GM18507 (cell line): ENCODE measurements at regions not wholly inside any gene's neighbourhood (a gene's known extent, or its start where the extent isn't known, plus 50 kb on each side); places are given as distances from the start of the nearest gene placed in this dataset.

Source experiments
- DNase-seq: peaks from one replicate; pipeline ENCODE4 v3.0.0; 2011; ENCODE audit warnings: low read depth; ENCODE audit not compliant: insufficient read length; ENCODE audit errors: extremely low spot score
- FAIRE-seq: peaks from 2 replicates; lab custom pipeline; 2011; peaks lifted over from hg19 to GRCh38; lab: Jason Lieb, UNC

- DNase-seq (no peak), FAIRE-seq (no peak)
These were observed 64.0 kb upstream of the PLCXD3 start for GRCh38 chr5:41574391-41574790.
